ENCODE measurements at regions not wholly inside any gene's neighbourhood (a gene's known extent, or its start where the extent isn't known, plus 50 kb on each side); places are given as distances from the start of the nearest gene placed in this dataset.
"Not testable (repeated sequence)": the region's sequence is repeated elsewhere in the genome, so short reads cannot be mapped to it uniquely, and the experiment has no call there.

DNA sequence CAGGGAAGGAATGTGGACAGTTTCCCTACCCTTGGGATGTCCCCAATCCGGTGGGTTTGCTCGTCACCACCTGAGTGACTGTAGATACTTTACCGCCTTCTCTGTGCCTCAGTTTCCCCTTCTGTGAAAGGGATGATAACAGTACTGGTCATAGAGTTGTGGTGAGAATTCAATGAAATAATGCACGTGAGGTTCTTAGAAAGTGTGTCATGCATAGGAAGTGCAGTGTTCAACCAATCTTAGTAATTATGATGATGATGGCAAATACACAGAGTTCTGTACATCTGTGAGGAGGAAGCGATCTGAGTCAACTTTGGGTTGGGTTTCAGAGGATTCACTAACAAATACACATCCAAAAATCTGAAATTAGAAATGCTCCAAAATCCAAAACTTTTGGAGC is 114.6 kb upstream of the HS3ST2 start:
- no peak overlapping the region for H3K4me3 Mint-ChIP-seq
- no peaks in the 10 kb centered on the region for H3K36me3 Mint-ChIP-seq (ENCODE audit: low read depth)
- no peaks in the 10 kb centered on the region for H3K9me3 Mint-ChIP-seq
- TF ChIP-seq, protein P1, sequence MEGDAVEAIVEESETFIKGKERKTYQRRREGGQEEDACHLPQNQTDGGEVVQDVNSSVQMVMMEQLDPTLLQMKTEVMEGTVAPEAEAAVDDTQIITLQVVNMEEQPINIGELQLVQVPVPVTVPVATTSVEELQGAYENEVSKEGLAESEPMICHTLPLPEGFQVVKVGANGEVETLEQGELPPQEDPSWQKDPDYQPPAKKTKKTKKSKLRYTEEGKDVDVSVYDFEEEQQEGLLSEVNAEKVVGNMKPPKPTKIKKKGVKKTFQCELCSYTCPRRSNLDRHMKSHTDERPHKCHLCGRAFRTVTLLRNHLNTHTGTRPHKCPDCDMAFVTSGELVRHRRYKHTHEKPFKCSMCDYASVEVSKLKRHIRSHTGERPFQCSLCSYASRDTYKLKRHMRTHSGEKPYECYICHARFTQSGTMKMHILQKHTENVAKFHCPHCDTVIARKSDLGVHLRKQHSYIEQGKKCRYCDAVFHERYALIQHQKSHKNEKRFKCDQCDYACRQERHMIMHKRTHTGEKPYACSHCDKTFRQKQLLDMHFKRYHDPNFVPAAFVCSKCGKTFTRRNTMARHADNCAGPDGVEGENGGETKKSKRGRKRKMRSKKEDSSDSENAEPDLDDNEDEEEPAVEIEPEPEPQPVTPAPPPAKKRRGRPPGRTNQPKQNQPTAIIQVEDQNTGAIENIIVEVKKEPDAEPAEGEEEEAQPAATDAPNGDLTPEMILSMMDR (IDR thresholded peaks at IDR 0.05), result no peak
- peaks cover 7% of the 10 kb centered on the region for H3K27me3 Mint-ChIP-seq (ENCODE audit: insufficient read depth)
- no peak overlapping the region for H3K27ac Mint-ChIP-seq
- DNase-seq, result no peak
- H3K4me1 Mint-ChIP-seq (ENCODE audit: low read depth), result peaks cover 5% of the 10 kb centered on the region; the same call in 1 of the 2 replicates

DNA sequence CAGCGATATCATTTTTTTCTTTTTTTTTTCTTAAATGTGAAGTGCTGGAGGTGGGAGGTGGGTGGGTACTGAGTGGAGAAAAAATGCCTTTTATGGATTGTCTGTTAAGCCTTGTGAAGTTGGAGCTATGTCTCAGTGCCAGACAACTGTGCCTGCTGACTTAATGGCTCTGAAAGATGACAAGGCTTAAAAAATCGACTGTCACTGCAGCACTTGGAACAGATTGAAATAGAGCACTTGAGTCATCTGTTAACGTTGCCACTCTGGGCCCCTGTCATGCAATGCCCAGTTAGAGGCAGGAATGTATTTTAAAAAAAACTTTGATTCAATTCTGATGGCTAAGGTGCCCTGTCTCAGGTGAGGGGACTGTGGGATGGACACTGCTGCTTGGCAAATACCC is 108.2 kb upstream of the HS3ST2 start:
- no peaks in the 10 kb centered on the region for H3K9me3 Mint-ChIP-seq
- no peak overlapping the region for H3K4me3 Mint-ChIP-seq
- TF ChIP-seq, protein P1 (IDR thresholded peaks at IDR 0.05), result no peak
- no peaks in the 10 kb centered on the region for H3K4me1 Mint-ChIP-seq (ENCODE audit: low read depth)
- no peak overlapping the region for H3K27ac Mint-ChIP-seq
- no peak for DNase-seq
- peaks cover 7% of the 10 kb centered on the region for H3K27me3 Mint-ChIP-seq (ENCODE audit: insufficient read depth)
- no peaks in the 10 kb centered on the region for H3K36me3 Mint-ChIP-seq (ENCODE audit: low read depth)

DNA sequence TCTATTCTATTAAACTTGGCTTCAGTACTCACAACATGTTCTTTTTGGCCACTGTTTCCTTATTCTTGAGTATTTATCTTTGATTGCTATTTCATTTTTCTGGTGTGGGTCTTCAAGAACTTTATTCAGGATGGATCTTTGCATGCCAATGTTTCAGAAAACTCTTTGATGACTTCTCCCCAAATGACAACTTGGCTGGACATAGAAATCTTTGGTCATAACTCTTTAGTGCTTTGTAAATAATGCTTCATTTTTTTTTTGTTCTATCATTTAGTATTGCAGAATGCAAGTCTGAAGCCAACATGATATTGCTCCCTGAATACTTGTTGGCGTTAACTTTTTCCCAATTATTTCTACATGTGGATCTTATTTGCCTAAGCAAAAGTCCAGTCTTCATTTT is 103.6 kb upstream of the HS3ST2 start:
- Mint-ChIP-seq H3K27ac (no peak overlapping the region), H3K9me3 (peaks cover 16% of the 10 kb centered on the region), H3K4me1 (ENCODE audit: low read depth) (no peaks in the 10 kb centered on the region), H3K27me3 (ENCODE audit: insufficient read depth) (peaks cover 6% of the 10 kb centered on the region), H3K36me3 (ENCODE audit: low read depth) (no peaks in the 10 kb centered on the region), H3K4me3 (no peak overlapping the region)
- TF ChIP-seq, protein P1 (IDR thresholded peaks at IDR 0.05), result no peak
- no peak for DNase-seq

DNA sequence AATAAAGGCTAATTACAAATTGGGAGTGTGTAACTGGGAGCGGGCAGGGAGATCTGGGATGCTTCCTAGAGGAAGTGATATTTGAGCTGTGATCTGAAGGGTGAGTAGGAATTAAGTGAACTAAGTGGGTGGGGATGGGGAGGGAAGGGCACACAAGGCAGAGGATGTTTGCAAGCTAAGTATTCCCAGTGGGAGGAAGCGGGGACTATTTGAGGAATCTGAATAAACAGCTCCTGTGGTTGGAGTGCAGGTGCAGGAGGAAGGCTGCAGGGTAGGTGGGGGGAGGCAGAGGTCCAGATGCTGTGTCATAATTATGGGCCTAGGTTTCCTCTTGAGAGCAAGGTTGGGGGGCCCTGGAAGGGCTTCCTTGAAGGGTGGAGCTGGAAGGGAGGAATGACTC is 102.1 kb upstream of the HS3ST2 start:
- TF ChIP-seq, protein P1 (IDR thresholded peaks at IDR 0.05), result no peak
- Mint-ChIP-seq H3K27ac (no peak overlapping the region), H3K4me3 (no peak overlapping the region), H3K9me3 (peaks cover 16% of the 10 kb centered on the region), H3K4me1 (ENCODE audit: low read depth) (no peaks in the 10 kb centered on the region), H3K36me3 (ENCODE audit: low read depth) (no peaks in the 10 kb centered on the region), H3K27me3 (ENCODE audit: insufficient read depth) (peaks cover 2% of the 10 kb centered on the region; the same call in 1 of the 2 replicates)
- no peak for DNase-seq

DNA sequence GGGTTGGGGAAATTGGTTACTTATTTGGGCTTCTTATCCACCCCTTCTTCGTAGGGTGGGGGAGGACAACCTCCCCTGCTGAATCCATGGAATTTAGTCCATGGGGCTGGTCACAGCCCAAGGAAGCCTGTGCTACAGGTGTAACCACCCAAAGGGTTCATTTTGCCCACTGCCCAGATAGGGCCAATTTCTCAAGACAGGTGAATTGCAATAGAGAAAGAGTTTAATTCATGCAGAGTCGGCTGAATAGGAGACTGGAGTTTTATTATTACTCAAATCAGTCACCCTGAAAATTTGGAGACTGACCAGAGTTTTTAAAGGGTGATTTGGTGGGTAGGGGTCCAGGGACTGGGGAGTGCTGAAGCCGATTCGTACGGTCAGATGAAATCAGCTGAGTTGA is 101.5 kb upstream of the HS3ST2 start:
- Mint-ChIP-seq H3K4me3 (no peak overlapping the region), H3K4me1 (ENCODE audit: low read depth) (no peaks in the 10 kb centered on the region), H3K27me3 (ENCODE audit: insufficient read depth) (peaks cover 2% of the 10 kb centered on the region; the same call in 1 of the 2 replicates), H3K9me3 (peaks cover 16% of the 10 kb centered on the region), H3K27ac (no peak overlapping the region), H3K36me3 (ENCODE audit: low read depth) (no peaks in the 10 kb centered on the region)
- TF ChIP-seq, protein P1 (IDR thresholded peaks at IDR 0.05), result no peak
- DNase-seq, result no peak

DNA sequence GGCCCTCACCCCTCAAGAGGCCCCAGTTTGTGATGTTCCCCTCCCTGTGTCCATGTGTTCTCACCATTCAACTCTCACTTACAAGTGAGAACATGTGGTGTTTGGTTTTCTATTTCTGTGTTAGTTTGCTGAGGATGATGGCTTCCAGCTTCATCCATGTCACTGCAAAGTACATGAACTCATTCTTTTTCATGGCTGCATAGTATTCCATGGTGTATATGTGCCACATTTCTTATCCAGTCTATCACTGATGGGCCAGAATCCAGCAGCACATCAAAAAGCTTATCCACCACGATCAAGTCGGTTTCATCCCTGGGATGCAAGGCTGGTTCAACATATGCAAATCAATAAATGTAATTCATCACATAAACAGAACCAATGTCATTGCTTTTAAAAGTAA is 95.4 kb upstream of the HS3ST2 start:
- not testable (repeated sequence) for H3K4me3 Mint-ChIP-seq; H3K36me3 Mint-ChIP-seq (ENCODE audit: low read depth); H3K27ac Mint-ChIP-seq; DNase-seq; H3K9me3 Mint-ChIP-seq; H3K4me1 Mint-ChIP-seq (ENCODE audit: low read depth)
- peaks cover 16% of the 10 kb centered on the region for H3K27me3 Mint-ChIP-seq (ENCODE audit: insufficient read depth)

Measured in HFFc6 (cell line).